ENCODE measurements at regions not wholly inside any gene's neighbourhood (a gene's known extent, or its start where the extent isn't known, plus 50 kb on each side); places are given as distances from the start of the nearest gene placed in this dataset.

DNA sequence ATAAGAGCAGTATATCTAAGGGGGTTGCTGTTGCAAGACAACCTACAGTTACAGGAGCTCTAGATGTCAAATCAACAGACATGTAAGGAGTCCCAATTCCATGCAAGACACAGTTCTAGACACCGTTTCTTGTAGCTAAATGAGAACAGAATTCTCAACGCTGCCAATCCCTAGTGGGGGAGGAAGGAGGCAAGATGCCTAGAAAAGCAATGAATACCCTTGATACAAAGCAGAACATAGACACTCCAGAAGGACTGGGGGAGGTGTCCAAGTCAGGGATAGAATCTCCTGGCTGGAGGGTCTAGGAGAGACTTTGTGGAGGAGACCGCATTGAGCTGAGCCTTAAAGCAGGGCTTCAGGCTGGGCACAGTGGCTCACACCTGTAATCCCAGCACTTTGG is 280.2 kb downstream of the BUD13 start:
- H3K4me3 ChIP-seq (ENCODE audit: low read length in 3 of 3) = no peak overlapping the region
- H3K4me1 ChIP-seq (ENCODE audit: control insufficient read depth in 3 of 3, insufficient read depth in 3 of 3, low read length in 3 of 3) = peaks cover 0 to 7% (median 3%) of the 10 kb centered on the region in 3 donors
- H3K27me3 ChIP-seq (ENCODE audit: control insufficient read depth in 3 of 3, insufficient read depth in 3 of 3, low read length in 3 of 3) = peaks cover 19 to 25% (median 22%) of the 10 kb centered on the region in 3 donors
- no peaks in the 10 kb centered on the region for H3K9me3 ChIP-seq (ENCODE audit: control insufficient read depth in 3 of 3, low read length in 3 of 3)
- no peaks in the 10 kb centered on the region for H3K36me3 ChIP-seq (ENCODE audit: control insufficient read depth in 3 of 3, insufficient read depth in 3 of 3, low read length in 3 of 3)
- no peak overlapping the region for H3K9ac ChIP-seq (ENCODE audit: low read depth in 1 of 3, low read length in 3 of 3)
- no peak overlapping the region for H3K27ac ChIP-seq (ENCODE audit: low read depth, low read length)

- Histone ChIP-seq H3K4me1 (ENCODE audit: control insufficient read depth in 3 of 3, insufficient read depth in 3 of 3, low read length in 3 of 3) (peaks cover 0 to 9% (median 3%) of the 10 kb centered on the region in 3 donors), H3K9me3 (ENCODE audit: control insufficient read depth in 3 of 3, low read length in 3 of 3) (no peaks in the 10 kb centered on the region), H3K4me3 (ENCODE audit: low read length in 3 of 3) (no peak overlapping the region), H3K36me3 (ENCODE audit: control insufficient read depth in 3 of 3, insufficient read depth in 3 of 3, low read length in 3 of 3) (no peaks in the 10 kb centered on the region), H3K27ac (ENCODE audit: low read depth, low read length) (no peak overlapping the region), H3K9ac (ENCODE audit: low read depth in 1 of 3, low read length in 3 of 3) (no peak overlapping the region), H3K27me3 (ENCODE audit: control insufficient read depth in 3 of 3, insufficient read depth in 3 of 3, low read length in 3 of 3) (peaks cover 21 to 46% (median 39%) of the 10 kb centered on the region in 3 donors)
Observed at GRCh38 chr11:116488836-116489389, 283.9 kb downstream of the BUD13 start.

DNA sequence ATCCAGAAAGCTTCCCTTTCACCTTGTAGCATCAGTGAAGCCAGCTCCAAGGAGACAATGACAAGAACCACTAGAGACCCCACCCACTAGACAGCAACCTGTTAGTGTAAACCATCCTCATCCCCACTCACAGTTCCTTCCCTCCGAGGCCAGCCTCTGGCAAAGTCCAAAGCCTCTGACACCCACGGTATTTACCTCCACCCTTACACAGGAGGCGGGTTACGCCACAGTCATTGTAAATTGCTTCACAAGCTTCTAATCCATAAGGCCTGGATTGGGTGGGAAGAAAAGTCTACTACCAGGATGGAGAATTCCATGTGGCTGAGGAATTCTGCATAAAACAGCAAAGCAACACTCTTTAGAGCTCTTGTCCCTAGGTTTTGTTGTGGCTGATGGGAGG is 287.4 kb downstream of the BUD13 start:
- H3K36me3 ChIP-seq (ENCODE audit: control insufficient read depth in 3 of 3, insufficient read depth in 3 of 3, low read length in 3 of 3) = no peaks in the 10 kb centered on the region
- H3K9ac ChIP-seq (ENCODE audit: low read depth in 1 of 3, low read length in 3 of 3) = no peak overlapping the region
- H3K27ac ChIP-seq (ENCODE audit: low read depth, low read length) = no peak overlapping the region
- H3K4me1 ChIP-seq (ENCODE audit: control insufficient read depth in 3 of 3, insufficient read depth in 3 of 3, low read length in 3 of 3) = peaks cover 0 to 9% (median 3%) of the 10 kb centered on the region in 3 donors
- no peak overlapping the region for H3K4me3 ChIP-seq (ENCODE audit: low read length in 3 of 3)
- peaks cover 21 to 46% (median 36%) of the 10 kb centered on the region in 3 donors for H3K27me3 ChIP-seq (ENCODE audit: control insufficient read depth in 3 of 3, insufficient read depth in 3 of 3, low read length in 3 of 3)
- no peaks in the 10 kb centered on the region for H3K9me3 ChIP-seq (ENCODE audit: control insufficient read depth in 3 of 3, low read length in 3 of 3)

DNA sequence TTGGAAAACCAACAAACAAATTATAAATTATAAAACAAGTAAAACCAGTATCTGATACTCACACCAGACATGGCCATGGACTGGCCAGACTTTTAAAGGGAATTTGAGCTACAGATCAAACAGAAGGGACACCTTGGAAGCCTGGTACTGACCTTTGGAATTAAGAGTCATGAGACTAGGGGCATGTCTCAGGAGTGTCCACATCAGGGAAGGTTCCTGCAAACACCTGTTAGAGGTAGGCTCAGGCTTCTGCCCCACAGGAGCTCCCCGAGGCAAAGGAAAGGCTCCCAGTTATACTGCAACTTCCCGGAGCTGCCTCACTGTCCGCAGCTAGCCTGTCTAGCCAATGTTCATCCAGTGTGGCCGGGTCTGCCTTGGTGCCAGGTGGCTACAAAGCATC is 290.1 kb downstream of the BUD13 start:
- Histone ChIP-seq H3K27me3 (ENCODE audit: control insufficient read depth in 3 of 3, insufficient read depth in 3 of 3, low read length in 3 of 3) (peaks cover 4 to 30% (median 18%) of the 10 kb centered on the region in 3 donors), H3K4me3 (ENCODE audit: low read length in 3 of 3) (no peak overlapping the region), H3K36me3 (ENCODE audit: control insufficient read depth in 3 of 3, insufficient read depth in 3 of 3, low read length in 3 of 3) (no peaks in the 10 kb centered on the region), H3K27ac (ENCODE audit: low read depth, low read length) (no peak overlapping the region), H3K9ac (ENCODE audit: low read depth in 1 of 3, low read length in 3 of 3) (no peak overlapping the region), H3K9me3 (ENCODE audit: control insufficient read depth in 3 of 3, low read length in 3 of 3) (no peaks in the 10 kb centered on the region), H3K4me1 (ENCODE audit: control insufficient read depth in 3 of 3, insufficient read depth in 3 of 3, low read length in 3 of 3) (peaks cover 0 to 2% (median 0%) of the 10 kb centered on the region in 3 donors)

GRCh38 chr11:116481126-116481675 is 291.6 kb downstream of the BUD13 start:
- no peaks in the 10 kb centered on the region for H3K9me3 ChIP-seq (ENCODE audit: control insufficient read depth in 3 of 3, low read length in 3 of 3)
- no peak overlapping the region for H3K4me3 ChIP-seq (ENCODE audit: low read length in 3 of 3)
- H3K27ac ChIP-seq (ENCODE audit: low read depth, low read length) = no peak overlapping the region
- H3K27me3 ChIP-seq (ENCODE audit: control insufficient read depth in 3 of 3, insufficient read depth in 3 of 3, low read length in 3 of 3) = peaks cover 1 to 22% (median 14%) of the 10 kb centered on the region in 3 donors
- H3K4me1 ChIP-seq (ENCODE audit: control insufficient read depth in 3 of 3, insufficient read depth in 3 of 3, low read length in 3 of 3) = peaks cover 0 to under 1% (median 0%) of the 10 kb centered on the region in 3 donors
- no peaks in the 10 kb centered on the region for H3K36me3 ChIP-seq (ENCODE audit: control insufficient read depth in 3 of 3, insufficient read depth in 3 of 3, low read length in 3 of 3)
- no peak overlapping the region for H3K9ac ChIP-seq (ENCODE audit: low read depth in 1 of 3, low read length in 3 of 3)

GRCh38 chr11:116478669-116479668 is 293.8 kb downstream of the BUD13 start:
- no peak overlapping the region for H3K27ac ChIP-seq (ENCODE audit: low read depth, low read length)
- H3K4me1 ChIP-seq (ENCODE audit: control insufficient read depth in 3 of 3, insufficient read depth in 3 of 3, low read length in 3 of 3) = peaks cover 3 to 6% (median 3%) of the 10 kb centered on the region in 3 donors
- no peak overlapping the region for H3K4me3 ChIP-seq (ENCODE audit: low read length in 3 of 3)
- H3K9ac ChIP-seq (ENCODE audit: low read depth in 1 of 3, low read length in 3 of 3) = no peak overlapping the region
- no peaks in the 10 kb centered on the region for H3K9me3 ChIP-seq (ENCODE audit: control insufficient read depth in 3 of 3, low read length in 3 of 3)
- no peaks in the 10 kb centered on the region for H3K36me3 ChIP-seq (ENCODE audit: control insufficient read depth in 3 of 3, insufficient read depth in 3 of 3, low read length in 3 of 3)
- H3K27me3 ChIP-seq (ENCODE audit: control insufficient read depth in 3 of 3, insufficient read depth in 3 of 3, low read length in 3 of 3) = peaks cover 0 to 5% (median 3%) of the 10 kb centered on the region in 3 donors

- Histone ChIP-seq H3K4me3 (ENCODE audit: low read length in 3 of 3) (no peak overlapping the region), H3K27me3 (ENCODE audit: control insufficient read depth in 3 of 3, insufficient read depth in 3 of 3, low read length in 3 of 3) (peaks cover 0 to 4% (median 3%) of the 10 kb centered on the region in 3 donors), H3K27ac (ENCODE audit: low read depth, low read length) (no peak overlapping the region), H3K9ac (ENCODE audit: low read depth in 1 of 3, low read length in 3 of 3) (no peak overlapping the region), H3K9me3 (ENCODE audit: control insufficient read depth in 3 of 3, low read length in 3 of 3) (no peaks in the 10 kb centered on the region), H3K36me3 (ENCODE audit: control insufficient read depth in 3 of 3, insufficient read depth in 3 of 3, low read length in 3 of 3) (no peaks in the 10 kb centered on the region), H3K4me1 (ENCODE audit: control insufficient read depth in 3 of 3, insufficient read depth in 3 of 3, low read length in 3 of 3) (peaks cover 9 to 14% (median 10%) of the 10 kb centered on the region in 3 donors)
Observed at GRCh38 chr11:116478205-116478604, 294.6 kb downstream of the BUD13 start.

DNA sequence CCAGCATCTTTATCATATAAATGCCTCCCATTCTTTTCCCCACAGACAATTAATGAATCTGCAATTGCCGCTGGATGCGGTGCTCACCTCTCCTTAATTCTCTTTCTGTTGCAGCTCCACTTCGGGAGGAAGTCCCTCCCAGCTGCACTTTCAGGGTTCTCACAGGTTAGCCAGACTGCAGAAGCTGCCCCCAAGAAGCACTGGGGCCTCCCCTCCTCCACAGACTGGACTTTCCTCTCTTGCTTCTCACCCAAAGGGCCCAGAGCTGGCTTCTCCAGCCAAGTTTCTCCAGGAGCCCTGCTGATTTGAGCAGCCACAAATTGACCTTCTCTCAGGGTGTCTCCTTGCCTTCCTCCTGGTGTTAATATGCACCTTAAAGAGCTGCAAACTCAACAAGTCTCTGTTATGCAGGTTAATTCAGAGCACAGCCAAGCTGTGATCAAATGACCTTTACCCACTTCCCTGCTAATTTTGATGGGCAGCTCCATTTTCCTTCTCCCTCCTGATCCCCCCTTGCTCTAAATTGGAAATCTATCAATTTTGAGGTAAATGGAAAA is 298.9 kb downstream of the BUD13 start:
- Histone ChIP-seq H3K36me3 (ENCODE audit: control insufficient read depth in 3 of 3, insufficient read depth in 3 of 3, low read length in 3 of 3) (no peaks in the 10 kb centered on the region), H3K27ac (ENCODE audit: low read depth, low read length) (no peak overlapping the region), H3K4me1 (ENCODE audit: control insufficient read depth in 3 of 3, insufficient read depth in 3 of 3, low read length in 3 of 3) (peaks cover 25 to 28% (median 27%) of the 10 kb centered on the region in 3 donors)

GRCh38 chr11:116473206-116473769 is 299.5 kb downstream of the BUD13 start:
- Histone ChIP-seq H3K9me3 (ENCODE audit: control insufficient read depth in 3 of 3, low read length in 3 of 3) (no peaks in the 10 kb centered on the region), H3K27ac (ENCODE audit: low read depth, low read length) (peak overlapping the region; percentile 80), H3K9ac (ENCODE audit: low read depth in 1 of 3, low read length in 3 of 3) (peak overlapping the region in 1 of 3 donors; percentile 66), H3K4me1 (ENCODE audit: control insufficient read depth in 3 of 3, insufficient read depth in 3 of 3, low read length in 3 of 3) (peaks cover 25 to 28% (median 27%) of the 10 kb centered on the region in 3 donors), H3K4me3 (ENCODE audit: low read length in 3 of 3) (no peak overlapping the region), H3K36me3 (ENCODE audit: control insufficient read depth in 3 of 3, insufficient read depth in 3 of 3, low read length in 3 of 3) (no peaks in the 10 kb centered on the region), H3K27me3 (ENCODE audit: control insufficient read depth in 3 of 3, insufficient read depth in 3 of 3, low read length in 3 of 3) (no peaks in the 10 kb centered on the region)

More for the DNA sequence above, 298.9 kb downstream of the BUD13 start:
- no peak overlapping the region for H3K9ac ChIP-seq (ENCODE audit: low read depth in 1 of 3, low read length in 3 of 3)
- no peak overlapping the region for H3K4me3 ChIP-seq (ENCODE audit: low read length in 3 of 3)
- no peaks in the 10 kb centered on the region for H3K27me3 ChIP-seq (ENCODE audit: control insufficient read depth in 3 of 3, insufficient read depth in 3 of 3, low read length in 3 of 3)
- H3K9me3 ChIP-seq (ENCODE audit: control insufficient read depth in 3 of 3, low read length in 3 of 3) = no peaks in the 10 kb centered on the region

Measured in skeletal muscle tissue (tissue), 3 donors.